ENCODE measurements at regions not wholly inside any gene's neighbourhood (a gene's known extent, or its start where the extent isn't known, plus 50 kb on each side); places are given as distances from the start of the nearest gene placed in this dataset.

DNA sequence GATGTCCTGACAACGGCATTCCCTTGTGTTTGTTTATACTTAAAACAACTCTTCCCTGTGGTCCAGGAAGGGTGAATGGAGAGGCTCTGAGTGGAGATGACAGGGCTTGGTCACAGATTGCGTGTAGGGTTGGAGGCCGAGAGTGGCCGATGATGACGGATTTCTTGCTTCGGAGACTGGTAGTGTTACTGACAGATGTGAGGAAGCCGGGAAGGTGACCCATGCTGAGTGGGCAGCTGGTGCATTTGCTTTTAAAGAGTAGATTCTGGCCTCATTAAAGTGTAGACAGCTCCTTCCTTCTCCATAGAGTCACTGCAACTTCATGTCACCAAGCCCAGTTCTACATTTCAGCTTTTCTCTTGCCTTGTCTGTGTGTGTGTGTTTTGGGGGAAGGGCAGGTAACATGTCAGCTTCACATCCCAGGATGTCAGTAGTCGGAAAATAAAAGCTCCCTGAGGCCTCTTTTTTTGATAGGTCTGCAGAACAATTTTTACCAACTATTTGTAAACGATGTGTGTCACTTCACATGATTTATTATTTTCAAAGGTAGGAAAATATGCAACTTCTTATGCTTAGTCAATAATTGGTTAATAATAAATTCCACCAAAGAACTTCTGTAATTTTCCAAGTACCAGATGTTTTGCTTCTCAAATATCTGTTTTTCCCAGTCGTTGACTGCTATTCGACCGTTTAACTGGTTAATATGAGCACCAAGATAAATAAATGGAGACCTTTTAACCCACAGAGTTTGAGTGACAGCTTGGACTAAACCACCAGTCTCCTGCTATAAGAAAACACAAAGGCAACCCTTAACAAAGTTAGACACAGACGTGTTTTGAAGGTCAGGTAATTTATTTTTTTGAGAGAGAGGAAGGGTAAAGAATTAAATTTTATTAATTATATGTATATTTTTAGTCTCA, 436.9 kb downstream of the SLC4A3 start:
- DNase-seq: no peak

DNA sequence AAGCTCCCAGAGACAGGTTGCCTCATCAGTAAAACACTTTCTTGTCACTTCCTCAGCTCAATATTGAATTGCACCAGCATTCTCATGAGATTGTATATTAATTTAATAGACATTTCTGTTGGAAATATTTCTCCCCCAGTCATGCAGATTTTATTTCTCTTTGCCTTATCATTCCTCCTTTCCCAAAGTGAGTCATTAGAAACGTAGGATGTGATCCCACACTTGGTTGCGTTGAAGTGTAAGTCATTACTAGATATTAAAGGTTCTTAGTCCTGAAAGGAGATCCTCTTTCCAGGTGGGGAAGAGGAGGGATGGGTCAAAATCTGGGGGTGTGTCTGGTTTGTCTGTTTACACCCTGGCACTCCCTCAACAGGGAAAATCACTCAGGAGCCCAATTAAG, 438.2 kb downstream of the SLC4A3 start:
- no peak for DNase-seq

DNA sequence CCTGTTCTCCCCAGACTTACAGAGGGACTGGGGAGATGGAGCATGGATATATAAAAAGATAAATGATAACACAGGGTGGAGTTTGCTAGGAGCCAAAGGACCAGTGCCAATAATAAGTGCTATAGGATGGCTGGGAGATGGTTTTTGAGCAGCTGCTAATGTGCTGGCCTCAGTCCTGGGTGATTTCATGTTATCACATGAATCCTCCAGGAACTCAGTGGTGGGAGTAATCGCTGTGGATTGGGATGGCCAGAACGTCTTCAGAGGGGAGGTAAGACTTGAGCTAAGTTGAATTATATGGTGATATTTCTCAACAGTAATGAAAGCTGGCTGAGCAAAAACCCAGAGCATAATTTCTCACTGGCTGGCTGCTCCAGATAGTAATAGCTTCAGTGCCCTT, 441.4 kb downstream of the SLC4A3 start:
- DNase-seq: no peak

DNA sequence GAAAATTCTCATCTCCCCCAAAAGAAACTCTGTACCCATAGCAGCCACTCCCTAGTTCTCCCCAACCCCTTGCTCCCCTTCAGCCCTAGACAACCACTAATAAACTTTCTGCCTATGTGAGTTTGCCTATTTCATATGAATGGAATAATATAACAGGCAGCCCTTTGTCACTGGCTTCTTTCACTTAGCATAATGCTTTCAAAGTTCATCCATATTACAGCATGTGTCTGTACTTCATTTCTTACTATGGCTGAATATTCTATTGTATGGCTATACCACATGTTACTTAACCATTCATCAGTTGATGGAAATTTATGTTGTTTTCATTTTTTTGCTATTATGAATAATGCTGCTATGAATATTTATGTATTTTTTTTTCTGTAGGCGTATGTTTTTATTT, 442.9 kb downstream of the SLC4A3 start:
- DNase-seq: no peak

DNA sequence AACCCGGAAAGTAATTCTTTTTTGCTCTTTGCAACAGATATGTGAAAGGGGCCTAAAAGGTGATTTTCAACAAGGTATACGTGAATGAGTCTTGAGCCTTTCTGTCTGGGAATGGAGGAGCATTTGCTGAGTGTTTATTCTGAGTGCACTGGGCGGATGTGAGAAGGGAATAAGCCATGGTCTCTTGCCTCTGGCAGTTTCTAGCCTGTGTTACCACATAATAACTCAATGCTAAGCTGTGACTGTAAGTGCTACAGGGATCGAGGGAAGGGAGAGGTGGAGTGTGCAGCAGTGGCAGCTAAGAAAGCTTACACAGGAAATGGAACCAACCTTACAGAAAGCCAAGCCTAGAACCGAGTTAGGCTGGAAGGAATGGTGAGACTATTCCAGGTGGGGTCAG, 444.3 kb downstream of the SLC4A3 start:
- no peak for DNase-seq

DNA sequence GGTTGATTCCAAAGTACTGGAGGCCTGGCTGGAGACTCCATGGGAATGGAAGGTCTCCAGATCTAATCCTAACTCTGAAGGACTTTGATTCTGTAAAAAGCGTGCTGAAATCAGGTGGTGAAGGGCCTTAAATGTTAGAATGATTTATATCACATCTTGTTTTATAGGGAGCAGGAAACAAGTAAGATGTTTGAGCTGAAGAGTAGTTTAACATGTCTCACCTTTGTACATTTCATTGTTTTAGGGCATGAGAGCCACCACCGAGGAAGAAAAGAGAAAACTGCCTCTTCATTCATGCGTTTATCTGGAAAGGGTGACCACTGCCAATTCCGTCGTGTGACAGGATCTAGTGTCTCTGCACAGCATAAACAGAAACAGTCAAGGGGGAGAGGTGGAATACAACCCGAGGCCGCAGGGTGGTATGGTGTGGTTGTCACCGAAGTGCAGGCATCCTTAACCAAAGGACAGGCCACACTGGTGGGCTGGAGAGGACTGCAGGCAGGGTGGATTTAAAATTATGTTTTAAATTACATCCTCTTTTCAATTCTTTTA, 445.3 kb downstream of the SLC4A3 start:
- DNase-seq: no peak

DNA sequence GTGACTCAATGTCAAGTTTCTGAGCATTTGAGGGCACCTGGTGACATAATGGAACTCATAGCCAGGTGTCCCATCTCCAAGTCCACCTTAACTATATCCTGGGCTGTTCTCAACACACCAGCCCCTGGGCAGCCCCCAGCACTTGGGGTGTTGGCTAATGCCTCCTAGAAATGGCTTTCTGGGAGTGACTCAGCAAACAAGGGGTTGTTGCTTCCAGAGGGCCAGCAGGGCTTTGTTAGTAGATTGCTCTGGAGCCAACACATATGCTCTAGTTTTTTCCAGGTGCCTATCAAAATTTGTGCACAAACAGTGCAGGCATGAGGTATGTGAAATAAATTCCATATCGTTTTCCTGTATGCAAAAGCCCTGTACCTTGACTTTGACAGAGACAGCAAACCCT, 448.4 kb downstream of the SLC4A3 start:
- no peak for DNase-seq

DNA sequence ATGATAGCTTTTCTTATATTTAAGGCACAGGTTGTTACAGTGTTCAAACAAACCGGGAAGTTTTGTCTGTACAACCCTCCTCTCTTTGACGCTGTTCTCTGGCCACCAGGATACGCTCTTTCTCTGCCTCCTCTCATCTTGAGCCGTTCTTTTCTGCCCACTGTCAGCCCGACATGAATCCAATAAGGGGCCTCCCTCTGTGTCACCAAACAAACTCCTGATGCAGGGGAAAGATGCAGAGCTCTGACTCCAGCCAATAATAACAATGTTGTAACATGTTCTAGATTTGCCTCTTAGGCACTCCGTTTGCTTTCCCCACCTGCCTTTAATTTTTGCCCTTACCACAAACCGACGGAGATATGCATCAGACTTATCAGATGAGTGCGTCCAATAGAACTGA, 449.3 kb downstream of the SLC4A3 start:
- DNase-seq: no peak

DNA sequence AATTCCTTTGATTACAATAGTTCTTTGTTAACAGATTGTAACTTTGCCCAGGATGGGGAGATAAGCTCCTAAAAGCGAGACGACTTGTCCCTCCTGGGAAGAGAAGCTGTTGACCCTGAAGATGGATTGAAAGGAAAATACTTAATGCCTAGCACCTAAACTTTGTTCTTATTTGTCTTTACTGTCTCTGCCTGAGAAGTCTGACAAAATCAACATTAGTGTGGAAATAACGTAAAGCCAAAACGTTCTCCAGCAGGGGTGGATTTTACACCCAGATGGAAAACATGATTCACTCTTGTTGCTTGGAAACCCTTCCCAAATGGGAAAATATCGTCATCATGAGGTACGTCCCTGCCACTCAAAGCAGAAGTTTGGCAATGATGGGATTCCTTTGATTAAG, 450.1 kb downstream of the SLC4A3 start:
- DNase-seq: no peak

DNA sequence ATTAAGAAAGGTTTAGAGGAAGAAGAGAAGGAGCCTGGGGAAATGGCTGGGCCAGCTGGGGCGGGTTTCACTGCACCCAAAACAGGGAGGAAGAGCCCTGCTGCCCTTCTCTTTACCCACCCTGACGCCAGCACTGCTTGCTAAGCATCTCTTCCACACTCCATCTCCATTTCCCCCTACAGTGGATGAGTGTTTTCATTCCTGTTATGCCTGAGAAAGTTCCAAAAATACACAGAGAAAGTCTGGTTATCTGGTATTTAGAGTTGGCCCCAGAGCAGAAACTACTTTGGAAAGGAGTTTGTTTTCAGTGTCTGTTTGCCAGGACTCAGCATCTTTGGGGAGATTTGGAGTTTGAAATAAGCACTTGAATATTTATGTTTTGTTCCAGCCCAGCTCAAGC, 451.0 kb downstream of the SLC4A3 start:
- no peak for DNase-seq

DNA sequence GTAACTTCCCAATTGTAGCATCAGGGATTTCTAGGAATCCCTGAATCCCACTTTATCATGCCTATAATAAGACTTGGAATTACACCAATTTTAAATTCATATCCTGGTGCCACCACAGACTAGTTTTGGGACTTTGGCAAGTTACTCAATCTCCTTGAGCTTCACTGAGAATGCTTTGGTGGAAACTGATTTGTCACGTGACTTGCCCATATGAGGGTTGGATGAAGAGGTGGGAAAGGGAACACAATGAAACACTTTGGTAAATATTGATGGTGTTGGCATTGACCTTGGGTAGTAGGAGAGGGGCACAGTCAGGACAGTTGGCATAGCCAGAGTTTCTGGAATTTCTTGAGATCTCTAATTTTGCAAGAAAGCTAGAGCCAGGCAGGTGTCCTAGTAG, 452.2 kb downstream of the SLC4A3 start:
- DNase-seq: no peak

DNA sequence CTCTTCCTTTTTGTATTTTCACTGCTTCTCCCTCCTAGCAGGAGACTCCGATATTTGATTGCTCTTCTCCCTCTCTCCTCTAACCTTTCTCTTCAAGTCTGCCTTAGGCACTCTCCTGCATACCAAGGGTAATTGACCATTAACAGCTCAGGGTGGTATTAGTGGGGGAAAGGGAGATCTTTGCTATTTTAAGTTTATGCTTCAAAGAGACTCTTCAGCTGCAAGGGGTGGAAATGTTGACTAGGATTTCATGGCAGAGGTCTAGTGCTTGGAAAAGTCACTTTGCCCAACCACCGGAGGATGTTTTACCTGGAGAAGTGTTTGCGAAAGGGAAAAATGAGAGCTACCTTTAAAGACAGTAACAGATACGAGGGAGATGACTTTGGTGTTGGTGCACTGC, 453.7 kb downstream of the SLC4A3 start:
- no peak for DNase-seq

DNA sequence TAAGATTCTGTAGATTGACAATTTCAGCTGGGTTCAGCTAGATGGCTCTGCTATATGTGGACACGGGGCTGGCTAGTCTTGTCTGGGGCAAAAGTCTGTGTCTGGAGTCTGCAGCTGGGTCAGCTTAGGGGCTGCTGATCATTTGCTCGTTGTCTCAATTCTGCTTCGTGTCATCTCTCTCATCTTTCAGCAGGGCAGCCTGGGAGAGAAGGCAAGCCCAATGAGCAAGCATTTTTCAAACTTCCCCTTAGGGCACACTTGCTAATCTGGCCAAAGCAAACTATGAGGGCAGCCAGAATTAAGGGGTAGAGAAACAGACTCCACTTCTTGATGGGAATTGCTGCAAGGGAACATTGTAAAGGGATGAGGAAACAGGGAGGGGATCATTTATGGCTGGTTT, 462.6 kb downstream of the SLC4A3 start:
- DNase-seq: no peak

DNA sequence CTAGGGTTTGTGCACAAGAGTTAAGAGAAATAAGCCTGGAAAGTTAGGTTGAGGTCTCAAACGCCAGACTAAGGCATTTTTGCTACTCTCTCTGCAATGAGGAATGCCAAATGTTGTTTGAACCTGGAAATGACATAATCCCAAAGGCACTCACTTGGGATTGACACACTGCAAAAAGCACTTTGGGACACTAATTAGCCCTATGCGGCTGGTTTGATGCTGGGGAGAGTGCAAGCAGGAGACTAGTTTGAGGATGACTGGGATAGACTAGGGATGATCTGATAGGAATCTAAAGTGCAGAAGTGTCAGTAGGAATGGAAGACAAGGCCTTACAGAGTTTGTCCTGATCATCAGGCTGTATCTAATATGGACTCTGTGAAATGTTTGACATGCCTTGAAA, 469.0 kb downstream of the SLC4A3 start:
- no peak for DNase-seq

DNA sequence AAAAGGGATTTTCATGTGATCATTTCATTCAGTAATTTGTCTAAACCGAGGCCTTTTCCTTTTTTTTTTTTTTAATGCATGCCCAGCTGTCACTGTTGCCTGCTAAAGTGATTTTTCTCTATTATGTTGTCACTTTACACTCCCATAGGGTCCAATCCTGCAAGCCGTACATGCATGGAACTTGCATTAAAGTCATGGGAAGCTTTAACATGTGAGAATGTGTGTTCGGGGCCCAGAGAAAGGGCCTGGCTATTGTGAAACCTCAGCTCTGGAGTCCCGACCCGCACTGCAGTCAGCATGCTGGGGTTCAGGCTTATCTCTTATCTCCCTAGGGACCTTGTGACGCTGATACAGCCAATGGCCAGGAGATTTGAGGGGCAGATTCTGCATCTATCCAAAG, 474.6 kb downstream of the SLC4A3 start:
- no peak for DNase-seq

DNA sequence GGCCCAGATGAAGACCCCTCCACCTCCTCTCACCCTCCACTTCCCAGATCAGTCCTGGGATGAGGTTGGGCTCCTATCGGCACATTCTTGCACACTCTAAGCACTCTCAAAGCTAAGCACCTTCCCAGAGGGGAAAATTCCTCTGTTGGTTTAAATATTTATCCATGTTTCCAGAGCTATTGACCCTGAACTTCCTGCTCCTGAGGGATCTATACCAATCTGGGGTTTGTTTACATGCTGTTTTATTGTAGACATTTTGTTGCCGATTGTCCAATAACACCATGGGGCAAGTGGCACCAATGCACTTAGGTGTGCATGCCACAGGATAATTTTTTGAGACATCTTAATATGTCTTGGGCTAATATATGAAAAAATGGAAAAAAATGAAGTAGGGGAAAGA, 476.2 kb downstream of the SLC4A3 start:
- DNase-seq: no peak

DNA sequence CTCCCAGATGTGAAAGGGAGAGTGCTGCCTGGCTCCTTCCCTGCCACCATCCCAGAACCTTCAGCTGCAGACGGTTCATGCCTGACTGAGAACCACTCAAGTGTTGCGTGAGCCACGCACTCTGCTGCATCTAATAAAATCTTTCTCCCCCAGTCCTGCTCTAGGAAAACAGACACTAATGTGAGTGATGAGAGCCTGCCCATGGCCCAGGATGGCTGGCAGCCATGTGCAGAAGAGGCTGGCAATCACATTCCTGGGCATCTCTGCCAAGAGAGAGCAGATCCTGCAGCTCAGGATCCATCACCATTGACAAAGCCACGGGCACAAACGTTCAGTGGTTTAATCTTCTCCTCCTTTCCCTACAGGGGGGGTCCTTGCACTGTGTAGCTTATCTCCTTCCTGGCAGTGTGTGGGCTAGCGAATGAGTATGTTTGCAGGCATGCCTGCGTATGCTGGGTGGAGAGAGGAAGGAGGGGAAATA, 477.5 kb downstream of the SLC4A3 start:
- DNase-seq: no peak

DNA sequence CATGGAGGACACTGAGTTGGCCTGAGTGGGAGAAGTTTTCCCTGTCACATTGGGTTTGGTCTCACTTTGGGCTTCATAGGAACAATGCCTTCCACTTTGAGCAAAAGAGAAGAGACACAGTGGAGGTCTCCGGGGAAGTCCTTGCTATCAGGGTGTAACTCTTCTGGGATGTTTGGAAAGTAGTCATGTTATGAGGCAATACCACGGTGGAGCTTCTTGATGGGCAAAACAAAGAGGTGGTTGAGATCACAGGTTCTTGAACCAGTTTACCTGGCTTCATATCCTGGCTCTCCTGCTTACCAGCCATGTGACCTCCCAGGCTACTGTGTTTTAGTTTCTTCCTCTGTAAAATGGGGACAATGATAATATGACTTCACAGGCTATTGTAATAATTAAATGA, 478.6 kb downstream of the SLC4A3 start:
- no peak for DNase-seq

DNA sequence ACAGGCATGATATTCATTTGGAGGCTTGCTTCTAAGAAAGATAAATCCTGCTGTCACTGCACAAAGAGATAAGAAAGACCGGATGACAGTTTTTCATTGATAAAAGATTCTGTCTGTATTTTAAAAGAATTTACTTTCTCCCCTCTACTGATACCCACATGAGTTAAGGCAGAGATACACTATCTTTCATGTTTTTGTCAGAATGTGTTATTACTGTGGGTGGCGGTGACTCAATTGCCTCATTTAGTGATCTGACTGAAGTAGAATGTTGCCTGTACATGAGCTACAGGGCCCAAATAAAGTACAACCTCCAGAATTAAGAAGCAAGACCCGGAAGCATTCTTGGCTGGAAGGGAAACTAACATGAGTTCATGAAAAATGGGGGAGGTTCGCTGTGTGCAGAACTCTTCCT, 480.0 kb downstream of the SLC4A3 start:
- no peak for DNase-seq

DNA sequence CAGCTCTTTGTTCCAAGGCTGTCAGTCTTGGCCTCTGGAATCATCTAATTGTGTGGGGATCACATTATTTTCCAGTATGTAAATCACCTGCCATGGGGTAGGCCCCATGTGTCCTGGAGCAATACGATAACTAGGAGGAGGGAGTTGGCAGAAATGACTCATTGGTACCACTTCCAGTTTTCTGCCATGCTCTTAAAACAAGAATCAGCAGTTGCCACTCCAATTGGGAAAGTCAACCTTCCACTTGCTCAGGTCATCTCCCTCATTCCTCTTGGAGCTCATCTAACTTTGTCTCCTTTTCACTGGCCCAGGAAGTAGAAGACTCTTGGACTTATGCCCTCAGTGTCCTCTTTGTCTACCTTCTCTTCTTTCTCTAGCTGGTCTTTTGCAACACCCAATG, 487.0 kb downstream of the SLC4A3 start:
- no peak for DNase-seq

DNA sequence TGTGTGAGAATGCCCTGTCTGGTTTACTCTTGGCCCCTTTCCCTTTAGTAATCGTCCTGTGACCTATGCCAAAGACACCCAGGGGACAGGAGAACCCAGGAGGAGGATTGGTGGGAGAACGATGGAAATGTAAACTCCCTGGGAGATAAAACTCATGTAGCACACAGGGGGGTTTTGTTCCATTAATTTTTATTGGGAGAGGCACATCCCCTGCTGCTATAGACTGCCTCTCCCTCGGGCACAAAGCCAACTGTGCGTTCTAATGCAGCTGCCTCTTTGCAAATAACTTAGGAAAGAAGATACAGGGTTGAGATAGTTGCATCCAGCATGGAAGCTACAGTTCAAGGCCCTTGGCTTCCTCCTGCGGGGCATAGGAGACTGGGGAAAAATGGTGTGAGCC, 489.6 kb downstream of the SLC4A3 start:
- DNase-seq: no peak

DNA sequence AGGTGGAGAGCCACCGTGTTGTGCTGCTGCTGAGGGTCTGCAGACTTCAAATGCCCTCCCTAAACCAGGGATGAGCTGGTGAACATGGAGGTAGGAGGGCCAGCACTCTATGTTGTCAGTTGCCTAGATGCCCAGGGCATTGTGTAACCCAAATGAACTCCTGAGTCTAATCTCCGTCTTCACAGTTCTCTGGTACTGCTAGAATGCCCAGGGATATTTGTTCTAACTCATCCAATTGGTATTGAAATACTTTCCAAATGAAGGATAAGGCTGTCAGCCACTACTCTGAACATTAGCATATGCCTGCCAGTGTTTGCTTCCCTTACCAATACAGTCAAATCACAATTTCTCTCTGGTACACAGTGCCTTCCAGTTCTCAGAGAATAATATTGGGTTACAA, 492.6 kb downstream of the SLC4A3 start:
- no peak for DNase-seq

DNA sequence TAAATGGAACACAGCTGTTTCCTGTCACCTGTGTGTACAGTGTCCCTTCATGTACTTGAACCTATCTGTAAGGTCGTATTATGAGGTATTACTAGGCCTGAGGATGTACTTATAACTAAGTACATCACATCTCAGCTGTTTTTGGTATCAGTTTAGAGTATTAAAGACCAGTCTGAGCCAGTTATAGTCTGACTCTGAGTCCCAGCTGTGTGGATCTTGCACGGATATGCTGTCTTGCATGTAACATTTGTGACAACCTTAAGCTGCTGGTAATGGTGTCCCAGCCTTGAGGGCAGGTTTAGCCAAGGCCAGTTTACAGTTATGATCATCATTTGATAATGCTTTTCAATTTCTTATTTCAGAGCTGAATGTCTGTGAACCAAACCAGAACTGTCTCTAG, 496.3 kb downstream of the SLC4A3 start:
- DNase-seq: no peak

DNA sequence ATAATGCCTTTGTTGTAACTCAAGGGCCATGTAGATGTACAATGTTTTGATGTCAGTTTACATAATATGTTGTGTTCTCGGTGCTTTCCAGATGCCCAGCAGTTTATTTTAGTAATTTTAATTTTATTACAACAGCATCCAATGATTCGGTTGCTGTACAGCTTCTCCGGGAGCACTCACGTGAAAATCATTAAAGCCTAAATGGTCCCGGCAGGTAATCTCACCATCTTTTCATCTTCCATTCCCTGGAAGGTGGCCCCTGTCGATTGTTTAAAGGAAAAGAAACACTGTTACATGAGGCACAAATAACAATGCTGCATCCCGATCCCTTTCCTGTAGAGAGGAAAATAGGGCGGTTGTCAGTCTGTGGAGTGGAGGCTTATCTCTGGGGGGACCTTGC, 498.1 kb downstream of the SLC4A3 start:
- no peak for DNase-seq

DNA sequence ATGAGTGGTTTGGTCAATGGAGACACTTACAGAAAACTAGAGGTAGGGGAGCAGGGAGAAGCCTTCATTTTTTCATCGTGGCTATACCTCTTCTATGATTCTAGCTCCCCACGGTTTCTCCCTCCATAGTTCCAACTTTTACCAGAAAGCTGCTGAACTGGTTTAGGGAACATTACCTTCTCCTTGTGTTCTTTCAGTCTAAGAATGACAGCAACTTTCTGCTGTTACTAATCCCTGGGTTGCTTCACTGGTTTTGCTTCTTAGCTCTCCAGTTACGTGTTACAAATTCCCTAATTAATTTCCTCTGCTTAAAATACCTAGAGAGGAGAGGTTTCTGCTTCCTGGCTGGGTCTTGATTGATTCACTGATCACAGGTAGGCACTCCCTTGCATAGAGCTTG, 499.9 kb downstream of the SLC4A3 start:
- no peak for DNase-seq
